HUES48 (cell line): ENCODE measurements at regions not wholly inside any gene's neighbourhood (a gene's known extent, or its start where the extent isn't known, plus 50 kb on each side); places are given as distances from the start of the nearest gene placed in this dataset.
A peak's percentile ranks its signal among the peaks of the same experiment; 100 is the strongest.

Experiments used
- H3K27ac ChIP-seq: one replicate; pipeline ENCODE4 v1.7.0; 2013; ENCODE audit warnings: low read depth, low read length, inconsistent platforms
- H3K27me3 ChIP-seq: 2 replicates; pipeline ENCODE4 v1.6.1; 2013; ENCODE audit warnings: mild to moderate bottlenecking, low read length; ENCODE audit not compliant: control insufficient read depth, insufficient read depth
- H3K36me3 ChIP-seq: 2 replicates; pipeline ENCODE4 v1.6.1; 2013; ENCODE audit warnings: low read length; ENCODE audit not compliant: control insufficient read depth, insufficient read depth
- H3K4me1 ChIP-seq: 2 replicates; pipeline ENCODE4 v1.6.1; 2013; ENCODE audit warnings: mild to moderate bottlenecking, low read length; ENCODE audit not compliant: control insufficient read depth, insufficient read depth
- H3K4me3 ChIP-seq: 2 replicates; pipeline ENCODE4 v1.5.1; 2013; ENCODE audit warnings: mild to moderate bottlenecking, low read depth, low read length
- H3K9ac ChIP-seq: 2 replicates; pipeline ENCODE4 v1.6.1; 2013; ENCODE audit warnings: mild to moderate bottlenecking, low read depth, low read length, moderate library complexity
- H3K9me3 ChIP-seq: 2 replicates; pipeline ENCODE4 v1.6.1; 2013; ENCODE audit warnings: low read length; ENCODE audit not compliant: control insufficient read depth, insufficient read depth

GRCh38 chr3:193932576-193932975 lies 203.4 kb upstream of the HES1 start:
- no peaks in the 10 kb centered on the region for H3K36me3 ChIP-seq
- no peaks in the 10 kb centered on the region for H3K9me3 ChIP-seq
- H3K27me3 ChIP-seq: no peaks in the 10 kb centered on the region
- H3K27ac ChIP-seq: no peak overlapping the region
- H3K4me3 ChIP-seq: no peak overlapping the region
- H3K9ac ChIP-seq: no peak overlapping the region
- no peaks in the 10 kb centered on the region for H3K4me1 ChIP-seq

DNA sequence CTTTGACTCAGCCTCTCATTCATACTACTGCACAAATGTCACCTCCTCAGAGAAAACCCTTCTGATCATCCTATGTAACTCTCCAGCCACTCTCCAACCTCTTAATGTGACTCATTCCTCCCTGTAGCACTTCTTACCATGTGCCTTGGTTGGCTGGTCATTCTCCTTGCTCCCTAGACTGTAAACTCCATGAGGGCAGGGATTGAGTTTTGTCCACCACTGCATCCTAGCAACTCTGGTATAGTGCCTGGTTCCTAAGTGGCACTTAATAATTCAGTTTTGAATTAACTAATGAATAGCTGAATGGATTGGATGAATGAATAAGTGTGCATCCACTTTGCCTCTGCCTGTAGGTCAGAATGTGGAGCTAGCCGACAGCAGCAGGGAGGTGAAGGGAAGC lies 202.5 kb upstream of the HES1 start:
- Histone ChIP-seq H3K27ac (no peak overlapping the region), H3K27me3 (no peaks in the 10 kb centered on the region), H3K36me3 (no peaks in the 10 kb centered on the region)

GRCh38 chr3:193935916-193936315 lies 200.0 kb upstream of the HES1 start:
- H3K9ac ChIP-seq: no peak overlapping the region
- no peaks in the 10 kb centered on the region for H3K9me3 ChIP-seq
- H3K4me1 ChIP-seq: peaks cover 12% of the 10 kb centered on the region
- no peak overlapping the region for H3K27ac ChIP-seq
- H3K27me3 ChIP-seq: no peaks in the 10 kb centered on the region; the same call in 1 of the 2 replicates
- no peaks in the 10 kb centered on the region for H3K36me3 ChIP-seq
- H3K4me3 ChIP-seq: no peak overlapping the region

More for the DNA sequence above, 202.5 kb upstream of the HES1 start:
- no peaks in the 10 kb centered on the region for H3K9me3 ChIP-seq
- no peak overlapping the region for H3K4me3 ChIP-seq
- peaks cover 5% of the 10 kb centered on the region for H3K4me1 ChIP-seq
- no peak overlapping the region for H3K9ac ChIP-seq

DNA sequence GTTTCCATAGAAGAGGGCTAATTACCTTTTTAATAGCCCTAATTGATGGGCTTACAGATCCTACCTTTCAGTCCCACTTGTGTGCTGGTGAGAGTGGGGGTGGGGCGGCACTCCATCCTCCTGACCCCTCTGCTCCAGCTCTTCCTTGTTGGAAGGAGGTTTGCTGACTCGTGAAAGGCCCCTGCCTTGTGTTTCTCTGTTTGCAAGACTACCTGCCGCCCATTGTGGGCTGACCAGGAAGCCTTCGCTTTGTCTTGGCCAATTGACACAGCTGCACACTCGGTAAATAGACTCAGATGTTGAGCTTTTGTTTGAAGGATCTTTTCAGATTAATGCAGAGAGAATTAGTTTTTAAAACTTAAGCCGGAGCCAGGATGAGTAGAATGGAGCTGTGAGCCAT lies 197.3 kb upstream of the HES1 start:
- H3K9ac ChIP-seq: no peak overlapping the region
- H3K36me3 ChIP-seq: no peaks in the 10 kb centered on the region
- peaks cover 24% of the 10 kb centered on the region for H3K4me1 ChIP-seq
- H3K27me3 ChIP-seq: peaks cover 6% of the 10 kb centered on the region; the same call in 1 of the 2 replicates
- H3K9me3 ChIP-seq: no peaks in the 10 kb centered on the region
- H3K27ac ChIP-seq: no peak overlapping the region
- H3K4me3 ChIP-seq: no peak overlapping the region

- H3K27me3 ChIP-seq: peaks cover 13% of the 10 kb centered on the region
- no peak overlapping the region for H3K27ac ChIP-seq
- H3K36me3 ChIP-seq: no peaks in the 10 kb centered on the region
- no peak overlapping the region for H3K9ac ChIP-seq
- peaks cover 33% of the 10 kb centered on the region for H3K4me1 ChIP-seq
- no peaks in the 10 kb centered on the region for H3K9me3 ChIP-seq
- H3K4me3 ChIP-seq: no peak overlapping the region
These were observed 196.4 kb upstream of the HES1 start for GRCh38 chr3:193939527-193939926.

DNA sequence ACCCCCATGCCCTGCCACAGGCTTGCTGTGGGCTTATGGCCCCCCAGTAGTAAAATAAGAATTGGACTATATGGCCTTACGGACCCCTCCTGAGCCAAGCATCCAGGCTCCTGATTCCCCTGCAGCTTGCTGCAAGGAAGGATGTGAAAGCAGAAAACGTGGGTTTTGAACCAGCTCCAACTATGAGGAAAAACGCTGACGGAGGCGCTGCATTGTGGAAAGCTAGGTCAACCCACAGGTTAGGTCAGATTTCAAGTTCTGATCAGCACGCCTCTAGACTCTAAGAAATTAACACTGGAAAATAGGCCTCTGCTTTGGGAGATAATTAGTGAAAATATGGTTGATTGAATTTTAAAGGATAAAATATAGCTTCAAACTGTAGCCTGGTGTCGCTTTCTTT lies 195.4 kb upstream of the HES1 start:
- Histone ChIP-seq H3K27me3 (peaks cover 23% of the 10 kb centered on the region), H3K4me3 (no peak overlapping the region), H3K27ac (no peak overlapping the region), H3K36me3 (no peaks in the 10 kb centered on the region), H3K9me3 (no peaks in the 10 kb centered on the region), H3K9ac (no peak overlapping the region), H3K4me1 (peaks cover 43% of the 10 kb centered on the region)

- no peak overlapping the region for H3K9ac ChIP-seq
- H3K36me3 ChIP-seq: no peaks in the 10 kb centered on the region
- H3K9me3 ChIP-seq: no peaks in the 10 kb centered on the region
- H3K27me3 ChIP-seq: peaks cover 30% of the 10 kb centered on the region
- no peak overlapping the region for H3K4me3 ChIP-seq
- H3K4me1 ChIP-seq: peaks cover 47% of the 10 kb centered on the region
- no peak overlapping the region for H3K27ac ChIP-seq
These were observed 194.5 kb upstream of the HES1 start for GRCh38 chr3:193941486-193941885.

DNA sequence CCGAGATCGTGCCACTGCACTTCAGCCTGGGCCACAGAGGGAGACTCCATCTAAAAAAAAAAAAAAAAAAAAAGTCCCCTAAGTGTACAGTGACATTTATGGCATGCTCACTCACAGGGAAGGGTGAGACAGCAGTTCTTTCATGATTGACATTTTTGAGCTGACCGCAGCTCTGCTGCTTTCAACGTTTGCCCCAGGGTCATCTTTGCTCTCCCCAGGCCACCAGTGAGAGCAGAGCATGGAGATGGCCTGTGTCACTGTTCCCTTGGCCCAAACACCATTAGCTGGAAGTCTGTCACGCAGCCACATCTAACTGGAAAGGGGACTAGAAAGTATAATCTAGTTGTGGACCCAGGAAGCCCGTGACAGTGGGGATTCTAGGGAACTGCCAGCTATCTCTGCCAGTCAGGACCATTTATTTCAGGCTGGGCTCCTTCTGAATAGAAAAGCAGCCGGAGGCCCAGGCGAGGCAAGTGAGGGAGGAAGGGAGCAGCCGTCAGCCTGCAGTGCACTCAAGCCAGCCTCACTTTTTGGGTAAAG lies 193.4 kb upstream of the HES1 start:
- Histone ChIP-seq H3K9me3 (no peaks in the 10 kb centered on the region), H3K36me3 (no peaks in the 10 kb centered on the region), H3K4me1 (peaks cover 54% of the 10 kb centered on the region), H3K9ac (no peak overlapping the region), H3K27ac (no peak overlapping the region), H3K27me3 (peaks cover 36% of the 10 kb centered on the region), H3K4me3 (no peak overlapping the region)

DNA sequence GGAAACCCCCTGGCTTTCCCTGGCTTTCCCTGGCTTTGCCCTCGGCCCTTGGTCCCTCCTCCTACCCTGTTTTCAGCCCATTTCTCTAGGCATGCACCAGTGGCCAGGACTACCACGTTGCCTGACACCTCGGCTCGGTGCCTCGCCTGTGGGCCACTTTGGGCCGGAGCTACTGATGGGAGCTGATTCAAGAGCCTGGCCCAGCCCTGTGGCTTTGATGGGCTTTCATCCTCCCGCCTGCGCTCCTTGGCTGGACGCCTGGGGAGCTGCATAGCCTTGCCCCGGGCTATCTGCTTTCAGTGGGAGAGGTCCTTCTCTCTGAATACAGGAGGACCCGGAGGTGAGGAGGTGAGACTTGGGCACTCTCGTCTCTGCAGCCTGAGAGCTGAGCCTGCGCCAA lies 192.7 kb upstream of the HES1 start:
- no peaks in the 10 kb centered on the region for H3K9me3 ChIP-seq
- no peak overlapping the region for H3K4me3 ChIP-seq
- H3K27me3 ChIP-seq: peaks cover 36% of the 10 kb centered on the region
- no peak overlapping the region for H3K9ac ChIP-seq
- peaks cover 52% of the 10 kb centered on the region for H3K4me1 ChIP-seq
- peak overlapping the region; percentile 66 for H3K27ac ChIP-seq
- no peaks in the 10 kb centered on the region for H3K36me3 ChIP-seq

- Histone ChIP-seq H3K4me3 (peak overlapping the region; percentile 43), H3K4me1 (peaks cover 44% of the 10 kb centered on the region), H3K27ac (peak overlapping the region; percentile 66), H3K27me3 (peaks cover 36% of the 10 kb centered on the region), H3K36me3 (no peaks in the 10 kb centered on the region), H3K9me3 (no peaks in the 10 kb centered on the region), H3K9ac (no peak overlapping the region)
These were observed 192.0 kb upstream of the HES1 start for GRCh38 chr3:193943851-193944517.

DNA sequence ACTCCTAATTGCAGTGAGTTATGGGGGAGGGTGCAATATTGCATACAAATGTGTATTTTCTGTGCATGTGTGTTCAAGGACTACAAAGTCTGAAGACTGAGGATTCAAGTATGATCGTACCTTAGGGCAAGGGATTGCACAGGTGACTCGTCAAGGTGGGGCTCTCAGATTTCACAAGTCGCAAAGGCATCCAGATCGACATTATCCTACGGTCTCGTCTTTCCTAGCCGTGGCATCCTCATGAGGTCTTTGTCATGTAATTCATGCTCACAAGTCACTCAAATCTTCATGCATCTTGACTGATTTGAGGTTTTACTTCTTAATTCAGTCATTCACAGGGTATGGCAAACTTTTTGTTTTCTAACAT lies 191.4 kb upstream of the HES1 start:
- peaks cover 36% of the 10 kb centered on the region for H3K27me3 ChIP-seq
- peak overlapping the region; percentile 66 for H3K27ac ChIP-seq
- no peaks in the 10 kb centered on the region for H3K36me3 ChIP-seq
- no peaks in the 10 kb centered on the region for H3K9me3 ChIP-seq
- H3K4me3 ChIP-seq: peak overlapping the region; percentile 43
- no peak overlapping the region for H3K9ac ChIP-seq
- H3K4me1 ChIP-seq: peaks cover 42% of the 10 kb centered on the region
